GM06990 (cell line): ENCODE measurements at regions not wholly inside any gene's neighbourhood (a gene's known extent, or its start where the extent isn't known, plus 50 kb on each side); places are given as distances from the start of the nearest gene placed in this dataset.
"Not testable (repeated sequence)": the region's sequence is repeated elsewhere in the genome, so short reads cannot be mapped to it uniquely, and the experiment has no call there.

ENCODE experiments used
- DNase-seq: peaks from one replicate; pipeline ENCODE4 v3.0.0-alpha.2; 2011; ENCODE audit not compliant: insufficient read length; ENCODE audit errors: extremely low read depth
- H3K27me3 ChIP-seq: replicated peaks from 2 replicates; pipeline ENCODE4 v1.6.0; 2011; ENCODE audit warnings: low read length; ENCODE audit not compliant: control insufficient read depth, insufficient read depth
- H3K36me3 ChIP-seq: 2 replicates; pipeline ENCODE4 v1.5.1; 2011; ENCODE audit warnings: low read length; ENCODE audit not compliant: control insufficient read depth, insufficient read depth
- H3K4me3 ChIP-seq: replicated peaks from 2 replicates; pipeline ENCODE4 v1.5.1; 2011; ENCODE audit warnings: low read depth, mild to moderate bottlenecking, control low read depth, low read length
- TF ChIP-seq, protein P1 (sequence below): IDR thresholded peaks from 2 replicates; pipeline ENCODE4 v1.5.1; 2011; ENCODE audit warnings: low read length, control low read depth, mild to moderate bottlenecking, inconsistent platforms; ENCODE audit not compliant: insufficient read depth, poor library complexity, severe bottlenecking

DNA sequence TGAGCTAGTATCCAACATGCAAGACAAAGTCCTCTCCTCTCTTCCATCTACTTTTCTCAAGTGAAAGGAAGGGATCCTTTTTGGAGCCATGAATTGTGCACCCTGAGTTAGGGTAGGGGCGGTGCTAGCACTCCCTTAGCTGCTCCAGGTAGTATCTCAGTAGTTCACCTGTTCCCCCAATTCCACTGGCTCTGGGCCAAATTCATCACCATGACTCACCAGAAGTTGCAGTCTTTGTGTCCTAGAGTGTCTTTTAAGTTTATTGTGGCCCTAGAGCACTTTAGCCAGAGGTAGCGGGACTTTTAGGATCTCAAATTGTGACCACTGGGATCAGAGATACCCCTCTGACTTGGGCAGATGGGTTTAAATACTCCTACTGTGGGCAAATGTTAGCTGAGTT, 398.6 kb upstream of the ANO5 start:
- DNase-seq = no peak
- H3K36me3 ChIP-seq = no peaks in the 10 kb centered on the region
- TF ChIP-seq, protein P1, sequence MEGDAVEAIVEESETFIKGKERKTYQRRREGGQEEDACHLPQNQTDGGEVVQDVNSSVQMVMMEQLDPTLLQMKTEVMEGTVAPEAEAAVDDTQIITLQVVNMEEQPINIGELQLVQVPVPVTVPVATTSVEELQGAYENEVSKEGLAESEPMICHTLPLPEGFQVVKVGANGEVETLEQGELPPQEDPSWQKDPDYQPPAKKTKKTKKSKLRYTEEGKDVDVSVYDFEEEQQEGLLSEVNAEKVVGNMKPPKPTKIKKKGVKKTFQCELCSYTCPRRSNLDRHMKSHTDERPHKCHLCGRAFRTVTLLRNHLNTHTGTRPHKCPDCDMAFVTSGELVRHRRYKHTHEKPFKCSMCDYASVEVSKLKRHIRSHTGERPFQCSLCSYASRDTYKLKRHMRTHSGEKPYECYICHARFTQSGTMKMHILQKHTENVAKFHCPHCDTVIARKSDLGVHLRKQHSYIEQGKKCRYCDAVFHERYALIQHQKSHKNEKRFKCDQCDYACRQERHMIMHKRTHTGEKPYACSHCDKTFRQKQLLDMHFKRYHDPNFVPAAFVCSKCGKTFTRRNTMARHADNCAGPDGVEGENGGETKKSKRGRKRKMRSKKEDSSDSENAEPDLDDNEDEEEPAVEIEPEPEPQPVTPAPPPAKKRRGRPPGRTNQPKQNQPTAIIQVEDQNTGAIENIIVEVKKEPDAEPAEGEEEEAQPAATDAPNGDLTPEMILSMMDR = no peak
- no peaks in the 10 kb centered on the region for H3K27me3 ChIP-seq
- H3K4me3 ChIP-seq = no peak overlapping the region

DNA sequence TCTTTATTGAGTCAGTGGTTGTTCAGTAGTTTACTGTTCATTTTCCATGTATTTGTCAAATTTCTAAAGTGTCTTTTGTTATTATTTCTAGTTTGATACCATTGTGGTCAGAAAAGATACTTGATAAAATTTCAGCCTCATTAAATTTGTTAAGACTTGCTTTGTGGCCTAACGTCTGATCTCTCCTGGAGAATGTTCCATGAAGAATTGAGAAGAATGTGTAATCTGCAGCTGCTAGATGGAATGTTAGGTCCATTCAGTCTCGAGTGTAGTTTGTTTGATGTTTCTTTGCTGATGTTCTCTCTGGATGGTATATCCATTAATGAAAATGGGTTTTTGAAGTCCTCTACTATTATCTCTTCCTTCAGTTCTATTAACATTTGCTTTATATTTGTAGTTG, 394.7 kb upstream of the ANO5 start:
- Histone ChIP-seq H3K27me3 (no peaks in the 10 kb centered on the region), H3K4me3 (no peak overlapping the region), H3K36me3 (no peaks in the 10 kb centered on the region)
- TF ChIP-seq, protein P1 = no peak
- no peak for DNase-seq

DNA sequence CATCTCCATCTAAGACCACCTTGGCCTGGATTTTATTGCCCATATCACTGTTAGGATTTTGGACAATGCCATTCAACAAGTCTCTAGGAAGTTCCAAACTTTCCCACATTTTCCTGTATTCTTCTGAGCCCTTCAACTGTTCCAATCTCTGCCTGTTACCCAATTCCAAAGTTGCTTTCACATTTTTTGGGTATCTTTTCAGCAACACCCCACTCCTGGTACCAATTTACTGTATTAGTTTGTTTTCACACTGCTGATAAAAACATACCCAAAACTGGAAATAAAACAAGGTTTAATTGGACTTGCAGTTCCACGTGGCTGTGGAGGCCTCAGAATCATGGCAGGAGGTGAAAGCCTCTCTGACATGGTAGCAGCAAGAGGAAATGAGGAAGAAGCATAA, 388.4 kb upstream of the ANO5 start:
- not testable (repeated sequence) for DNase-seq, H3K4me3 ChIP-seq, H3K36me3 ChIP-seq, H3K27me3 ChIP-seq

DNA sequence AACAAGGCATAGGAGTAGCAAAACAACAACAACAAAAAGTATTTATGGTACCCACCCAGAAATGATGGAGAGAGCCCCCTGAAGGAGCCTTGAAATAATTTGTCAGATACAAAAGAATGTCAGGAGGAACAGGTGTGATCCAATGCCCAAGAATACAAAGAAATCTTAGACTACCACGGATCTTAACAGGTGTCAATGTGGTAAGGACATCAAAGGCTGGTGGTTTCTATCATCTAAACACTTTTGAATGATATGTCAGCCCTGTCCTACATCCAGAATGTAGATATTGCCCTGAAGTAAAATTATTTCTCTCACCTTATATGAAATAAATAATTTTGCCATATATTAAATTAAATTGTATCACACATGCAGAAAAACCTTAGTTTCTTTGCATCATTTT, 386.4 kb upstream of the ANO5 start:
- Histone ChIP-seq H3K4me3 (no peak overlapping the region), H3K27me3 (no peaks in the 10 kb centered on the region), H3K36me3 (no peaks in the 10 kb centered on the region)
- TF ChIP-seq, protein P1 = no peak
- no peak for DNase-seq

DNA sequence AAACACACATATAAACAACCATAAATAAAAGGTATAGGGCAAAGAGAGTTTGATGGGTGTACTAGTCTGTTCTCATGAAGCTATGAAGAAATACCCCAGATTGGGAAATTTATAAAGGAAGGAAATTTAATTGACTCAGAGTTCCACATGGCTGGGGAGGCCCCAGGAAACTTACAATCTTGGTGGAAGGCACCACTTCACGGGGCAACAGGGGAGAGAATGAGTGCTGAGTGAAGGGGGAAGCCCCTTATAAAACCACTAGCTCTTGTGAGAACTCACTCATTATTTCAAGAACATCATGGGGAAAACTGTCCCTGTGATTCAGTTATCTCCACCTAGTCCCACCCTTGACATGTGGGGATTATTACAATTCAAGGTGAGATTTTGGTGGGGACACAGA, 385.9 kb upstream of the ANO5 start:
- Histone ChIP-seq H3K36me3 (no peaks in the 10 kb centered on the region), H3K4me3 (no peak overlapping the region), H3K27me3 (no peaks in the 10 kb centered on the region)
- no peak for DNase-seq
- TF ChIP-seq, protein P1 = no peak

DNA sequence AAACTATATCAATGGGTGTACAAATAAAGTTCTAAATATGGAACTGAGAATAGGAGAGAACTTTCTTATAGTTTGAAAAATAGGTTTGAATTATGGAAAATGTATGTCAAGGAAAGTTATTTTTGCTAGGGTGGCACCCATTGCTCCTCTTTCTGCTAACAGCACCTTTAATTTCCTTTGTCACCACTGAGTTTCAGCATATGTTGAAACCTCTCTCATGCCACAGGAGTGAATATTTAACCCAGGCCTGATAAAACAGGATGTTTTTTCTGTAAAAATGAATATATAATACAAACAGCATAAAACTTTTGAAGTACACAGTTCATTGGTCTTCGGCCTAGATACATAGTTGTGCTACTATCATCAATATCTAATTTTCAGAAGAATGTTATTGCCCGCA, 385.5 kb upstream of the ANO5 start:
- Histone ChIP-seq H3K4me3 (no peak overlapping the region), H3K27me3 (no peaks in the 10 kb centered on the region), H3K36me3 (no peaks in the 10 kb centered on the region)
- TF ChIP-seq, protein P1 = no peak
- no peak for DNase-seq
